ENCODE measurements at regions not wholly inside any gene's neighbourhood (a gene's known extent, or its start where the extent isn't known, plus 50 kb on each side); places are given as distances from the start of the nearest gene placed in this dataset.
"Not testable (repeated sequence)": the region's sequence is repeated elsewhere in the genome, so short reads cannot be mapped to it uniquely, and the experiment has no call there.

DNA sequence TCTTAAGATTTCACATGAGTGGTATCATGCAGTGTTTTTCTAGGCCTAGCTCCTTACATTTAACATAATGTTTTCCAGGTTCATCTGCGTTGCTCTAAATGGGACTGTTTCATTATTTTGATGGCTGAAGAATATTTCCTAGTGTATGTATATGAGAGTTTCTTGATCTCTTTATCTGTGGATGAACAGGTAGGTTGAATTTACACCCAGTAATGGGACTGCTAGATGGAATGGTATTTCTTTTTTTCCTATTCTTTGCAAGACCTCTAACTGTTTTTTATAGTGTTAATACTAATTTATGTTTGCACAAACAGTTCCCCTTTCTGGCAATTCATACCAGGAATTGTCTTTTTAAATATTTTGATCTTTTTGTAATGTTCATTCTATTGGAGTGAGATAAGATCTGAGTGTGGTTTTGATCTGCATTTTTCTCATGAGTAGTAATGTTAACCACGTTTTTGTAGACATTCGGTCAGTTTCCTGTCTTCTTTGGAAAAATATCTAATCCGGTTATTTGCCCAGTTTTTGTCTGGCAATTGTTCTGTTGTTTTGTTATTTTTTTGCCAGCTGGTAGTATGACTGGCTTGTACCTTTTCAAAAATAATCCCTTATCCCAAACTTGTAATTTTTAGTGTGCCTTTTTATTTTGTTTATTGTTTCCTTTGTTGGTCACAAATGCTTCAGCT lies 157.1 kb downstream of the CCDC74A start:
- not testable (repeated sequence) for TF ChIP-seq CTCF (optimal IDR thresholded peaks at IDR 0.05 in 1 of 3, IDR thresholded peaks at IDR 0.05 in 1 of 3, conservative IDR thresholded peaks at IDR 0.05 in 1 of 3; ENCODE audit: extremely low read depth in 1 of 3, insufficient read depth in 2 of 3, low read length in 3 of 3); EZH2 (IDR thresholded peaks at IDR 0.05; ENCODE audit: low read length)
